Tibial nerve (tissue), 4 donors: ENCODE measurements at regions not wholly inside any gene's neighbourhood (a gene's known extent, or its start where the extent isn't known, plus 50 kb on each side); places are given as distances from the start of the nearest gene placed in this dataset.
"Not testable (repeated sequence)": the region's sequence is repeated elsewhere in the genome, so short reads cannot be mapped to it uniquely, and the experiment has no call there.

Experiments
- DNase-seq, 2 donors: peaks; one replicate each; pipeline ENCODE4 v3.0.0-alpha.2; 2019; ENCODE audit warnings: low spot score in 2 of 2
- H3K27ac ChIP-seq, 4 donors: fragments of 200-600 bp; sonication (generic) in 3 of 4; one replicate each; pipeline ENCODE4 v1.5.1; 2017 to 2019; ENCODE audit warnings: mild to moderate bottlenecking in 1 of 4
- H3K27me3 ChIP-seq, 2 donors: fragments of 200-600 bp; sonication (generic) in 1 of 2; one replicate each; pipeline versions ENCODE4 v1.5.1 to v1.6.0; 2017 to 2019
- H3K36me3 ChIP-seq, 3 donors: fragments of 200-600 bp; sonication (generic); one replicate each; pipeline ENCODE4 v1.5.1; 2018 to 2019
- H3K4me1 ChIP-seq, 4 donors: fragments of 200-600 bp; sonication (generic) in 3 of 4; one replicate each; pipeline ENCODE4 v1.5.1; 2017 to 2019
- H3K4me3 ChIP-seq, 4 donors: fragments of 200-600 bp; sonication (generic) in 3 of 4; one replicate each; pipeline ENCODE4 v1.5.1; 2017 to 2019; ENCODE audit warnings: mild to moderate bottlenecking in 1 of 4, moderate library complexity in 1 of 4
- H3K9me3 ChIP-seq, 4 donors: fragments of 200-600 bp; sonication (generic) in 3 of 4; one replicate each; pipeline ENCODE4 v1.5.1; 2017 to 2019
- CTCF ChIP-seq, 5 experiments: fragments of 200-600 bp in 3 of 5; fragments of 450-650 bp in 2 of 5; sonication (generic) in 3 of 5; IDR thresholded peaks; one replicate each; pipeline ENCODE4 v1.5.1; 2016 to 2019; ENCODE audit warnings: antibody characterized with exemption in 5 of 5, mild to moderate bottlenecking in 3 of 5, moderate library complexity in 2 of 5
- EP300 ChIP-seq, 2 donors: sonication (generic); formaldehyde crosslinking; IDR thresholded peaks; one replicate each; pipeline ENCODE4 v1.6.1; 2017; ENCODE audit warnings: antibody characterized with exemption in 2 of 2, mild to moderate bottlenecking in 1 of 2
- POLR2A ChIP-seq, 2 donors: fragments of 450-650 bp; IDR thresholded peaks; one replicate each; pipeline ENCODE4 v1.6.1; 2017; ENCODE audit warnings: antibody characterized with exemption in 2 of 2, mild to moderate bottlenecking in 2 of 2, moderate library complexity in 2 of 2
- WGBS, 2 donors: methylation state at CpG; one replicate each; pipeline ENCODE4 v1.1.5; 2018; 5-methylcytosine and 5-hydroxymethylcytosine counted together

- H3K4me3 ChIP-seq = no peak overlapping the region
- H3K27ac ChIP-seq = no peak overlapping the region
- no peak for DNase-seq
- no peaks in the 10 kb centered on the region for H3K9me3 ChIP-seq
- TF ChIP-seq CTCF (IDR thresholded peaks at IDR 0.05) (no peak), POLR2A (IDR thresholded peaks at IDR 0.05) (no peak), EP300 (IDR thresholded peaks at IDR 0.05) (no peak)
- H3K36me3 ChIP-seq = no peaks in the 10 kb centered on the region
- H3K27me3 ChIP-seq = no peaks in the 10 kb centered on the region
- H3K4me1 ChIP-seq = no peaks in the 10 kb centered on the region
- 57 to 62% methylated on average over 3 of the region's 3 CpGs for WGBS, 2 donors
Observed at GRCh38 chr5:17852740-17853139, 218.5 kb downstream of the TAF11L14 start.

- TF ChIP-seq POLR2A (IDR thresholded peaks at IDR 0.05) (no peak), CTCF (IDR thresholded peaks at IDR 0.05) (no peak), EP300 (IDR thresholded peaks at IDR 0.05) (no peak)
- no peaks in the 10 kb centered on the region for H3K9me3 ChIP-seq
- no peaks in the 10 kb centered on the region for H3K27me3 ChIP-seq
- H3K4me3 ChIP-seq = no peak overlapping the region
- H3K27ac ChIP-seq = no peak overlapping the region
- no peak for DNase-seq
- H3K4me1 ChIP-seq = no peaks in the 10 kb centered on the region
- no peaks in the 10 kb centered on the region for H3K36me3 ChIP-seq
Observed at GRCh38 chr5:17854901-17855300, 220.6 kb downstream of the TAF11L14 start.

- H3K27me3 ChIP-seq = no peaks in the 10 kb centered on the region
- TF ChIP-seq EP300 (IDR thresholded peaks at IDR 0.05) = no peak
- TF ChIP-seq CTCF (IDR thresholded peaks at IDR 0.05) = no peak
- TF ChIP-seq POLR2A (IDR thresholded peaks at IDR 0.05) = no peak
Observed at GRCh38 chr5:17860660-17861315, 226.5 kb downstream of the TAF11L14 start.

GRCh38 chr5:17864903-17865302, 230.6 kb downstream of the TAF11L14 start:
- H3K4me3 ChIP-seq, H3K4me1 ChIP-seq, H3K36me3 ChIP-seq, H3K27me3 ChIP-seq, DNase-seq, H3K27ac ChIP-seq: not testable (repeated sequence)
- peaks cover 0 to 24% (median 2%) of the 10 kb centered on the region in 4 donors for H3K9me3 ChIP-seq
- 65 to 76% methylated on average over 2 of the region's 2 CpGs for WGBS, 2 donors

More at GRCh38 chr5:17860660-17861315, 226.5 kb downstream of the TAF11L14 start:
- peaks cover 0 to 7% (median 0%) of the 10 kb centered on the region in 4 donors for H3K9me3 ChIP-seq
- H3K36me3 ChIP-seq = no peaks in the 10 kb centered on the region
- H3K4me3 ChIP-seq = no peak overlapping the region
- WGBS, 2 donors = 87 to 95% methylated on average over 2 of the region's 2 CpGs
- DNase-seq = no peak
- no peak overlapping the region for H3K27ac ChIP-seq
- H3K4me1 ChIP-seq = no peaks in the 10 kb centered on the region

GRCh38 chr5:17865966-17866365, 231.7 kb downstream of the TAF11L14 start:
- peak in 1 of 2 donors; percentile 63 for DNase-seq
- H3K27ac ChIP-seq, H3K36me3 ChIP-seq, H3K4me1 ChIP-seq, H3K4me3 ChIP-seq, H3K27me3 ChIP-seq: not testable (repeated sequence)
- 82 to 83% methylated on average over 1 of the region's 1 CpG for WGBS, 2 donors
- peak in 1 of 2 donors; percentile 38 for TF ChIP-seq EP300 (IDR thresholded peaks at IDR 0.05)
- H3K9me3 ChIP-seq = peaks cover 0 to 34% (median 5%) of the 10 kb centered on the region in 4 donors

GRCh38 chr5:17872204-17872603, 237.9 kb downstream of the TAF11L14 start:
- TF ChIP-seq EP300 (IDR thresholded peaks at IDR 0.05) (no peak), CTCF (IDR thresholded peaks at IDR 0.05) (no peak), POLR2A (IDR thresholded peaks at IDR 0.05) (no peak)
- WGBS, 2 donors = 79 to 90% methylated on average over 4 of the region's 4 CpGs
- Histone ChIP-seq H3K27me3 (no peaks in the 10 kb centered on the region), H3K4me1 (no peaks in the 10 kb centered on the region), H3K36me3 (no peaks in the 10 kb centered on the region), H3K4me3 (no peak overlapping the region), H3K27ac (no peak overlapping the region), H3K9me3 (peaks cover 0 to 23% (median 5%) of the 10 kb centered on the region in 4 donors)
- DNase-seq = no peak
